Brain microvascular endothelial cell (primary cell): ENCODE measurements at regions not wholly inside any gene's neighbourhood (a gene's known extent, or its start where the extent isn't known, plus 50 kb on each side); places are given as distances from the start of the nearest gene placed in this dataset.

Experiments used
- DNase-seq: peaks from one replicate; pipeline ENCODE4 v3.0.0-alpha.2; 2020
- H3K27ac ChIP-seq: fragments of 250-450 bp; sonication (Bioruptor Pico); 2 replicates; pipeline ENCODE4 v1.5.1; 2020; ENCODE audit warnings: mild to moderate bottlenecking, moderate library complexity
- H3K27me3 ChIP-seq: fragments of 250-450 bp; sonication (Bioruptor Pico); replicated peaks from 2 replicates; pipeline ENCODE4 v1.5.1; 2020; ENCODE audit warnings: mild to moderate bottlenecking
- H3K36me3 ChIP-seq: fragments of 250-450 bp; sonication (Bioruptor Pico); replicated peaks from 2 replicates; pipeline ENCODE4 v1.5.1; 2020; ENCODE audit warnings: mild to moderate bottlenecking
- H3K4me3 ChIP-seq: 2 replicates; pipeline ENCODE4 v1.5.1; 2011; ENCODE audit warnings: low read depth, mild to moderate bottlenecking, control low read depth, low read length, moderate library complexity
- CTCF ChIP-seq: IDR thresholded peaks from 2 replicates; pipeline ENCODE4 v1.5.1; 2011; ENCODE audit warnings: low read depth, mild to moderate bottlenecking, moderate library complexity, low read length, control low read depth, inconsistent platforms; ENCODE audit errors: missing control alignments
- in situ Hi-C: cut with HindIII; loops from 2 replicates; pipeline ENCODE4 v1.10.0; 2017; ENCODE audit warnings: low sequenced_read_pairs, low pct_ligation_motif_present

- Histone ChIP-seq H3K27ac (no peak overlapping the region), H3K36me3 (no peaks in the 10 kb centered on the region), H3K4me3 (no peak overlapping the region), H3K27me3 (no peaks in the 10 kb centered on the region)
- TF ChIP-seq CTCF = no peak
- in situ Hi-C loops = no loop called here
- no peak for DNase-seq
Measured at GRCh38 chr11:127713226-127713625, 712.7 kb upstream of the KIRREL3 start.

GRCh38 chr11:127711748-127712147 is 711.2 kb upstream of the KIRREL3 start:
- Histone ChIP-seq H3K36me3 (no peaks in the 10 kb centered on the region), H3K27me3 (no peaks in the 10 kb centered on the region), H3K4me3 (no peak overlapping the region), H3K27ac (no peak overlapping the region)
- no peak for DNase-seq
- TF ChIP-seq CTCF = no peak
- in situ Hi-C loops = no loop called here

- DNase-seq = no peak
- Histone ChIP-seq H3K27ac (no peak overlapping the region), H3K36me3 (no peaks in the 10 kb centered on the region), H3K4me3 (no peak overlapping the region), H3K27me3 (no peaks in the 10 kb centered on the region)
- in situ Hi-C loops = no loop called here
- TF ChIP-seq CTCF = no peak
Measured at GRCh38 chr11:127710831-127711230, 710.3 kb upstream of the KIRREL3 start.

- TF ChIP-seq CTCF = no peak
- Histone ChIP-seq H3K36me3 (no peaks in the 10 kb centered on the region), H3K27ac (no peak overlapping the region), H3K4me3 (no peak overlapping the region), H3K27me3 (no peaks in the 10 kb centered on the region)
- in situ Hi-C loops = no loop called here
- DNase-seq = no peak
Measured at GRCh38 chr11:127709960-127710359, 709.4 kb upstream of the KIRREL3 start.

- no peak for DNase-seq
- no peaks in the 10 kb centered on the region for H3K27me3 ChIP-seq
- H3K4me3 ChIP-seq = no peak overlapping the region
- H3K36me3 ChIP-seq = no peaks in the 10 kb centered on the region
- no peak for TF ChIP-seq CTCF
- in situ Hi-C loops = no loop called here
- no peak overlapping the region for H3K27ac ChIP-seq
Measured at GRCh38 chr11:127693686-127694085, 693.1 kb upstream of the KIRREL3 start.

GRCh38 chr11:127683321-127683720 is 682.8 kb upstream of the KIRREL3 start:
- no peaks in the 10 kb centered on the region for H3K36me3 ChIP-seq
- no peak for TF ChIP-seq CTCF

More at GRCh38 chr11:127683321-127683720, 682.8 kb upstream of the KIRREL3 start:
- H3K27ac ChIP-seq = no peak overlapping the region
- no peak for DNase-seq
- H3K27me3 ChIP-seq = no peaks in the 10 kb centered on the region
- no peak overlapping the region for H3K4me3 ChIP-seq
- in situ Hi-C loops = no loop called here
